Upper lobe of left lung (tissue), 6 donors: ENCODE measurements at regions not wholly inside any gene's neighbourhood (a gene's known extent, or its start where the extent isn't known, plus 50 kb on each side); places are given as distances from the start of the nearest gene placed in this dataset.

Source experiments
- ATAC-seq, 2 donors: fragments of 200-7000 bp; cut with Tn5 transposase; one replicate each; pipeline ENCODE4 v1.9.1; 2022; ENCODE audit warnings: mild to moderate bottlenecking in 2 of 2, moderate library complexity in 2 of 2; ENCODE audit not compliant: low FRiP score in 2 of 2
- DNase-seq, 2 donors: peaks; one replicate each; pipeline ENCODE4 v3.0.0-alpha.2; 2019 to 2020
- H3K27ac ChIP-seq, 4 donors: fragments of 200-600 bp; sonication (generic); one replicate each; pipeline ENCODE4 v1.5.1; 2016 to 2019
- H3K27me3 ChIP-seq, 4 donors: fragments of 200-600 bp; sonication (generic); one replicate each; pipeline ENCODE4 v1.5.1; 2017 to 2019
- H3K36me3 ChIP-seq, 4 donors: fragments of 200-600 bp; sonication (generic); one replicate each; pipeline ENCODE4 v1.5.1; 2016 to 2019
- H3K4me1 ChIP-seq, 4 donors: fragments of 200-600 bp; sonication (generic); one replicate each; pipeline ENCODE4 v1.5.1; 2018 to 2019
- H3K4me3 ChIP-seq, 4 donors: fragments of 200-600 bp; sonication (generic); one replicate each; pipeline ENCODE4 v1.5.1; 2017 to 2019; ENCODE audit warnings: mild to moderate bottlenecking in 2 of 4, moderate library complexity in 1 of 4
- H3K9me3 ChIP-seq, 4 donors: fragments of 200-600 bp; sonication (generic); one replicate each; pipeline ENCODE4 v1.5.1; 2018 to 2019
- EP300 ChIP-seq, 4 donors: sonication (generic); formaldehyde crosslinking; IDR thresholded peaks; one replicate each; pipeline ENCODE4 v1.5.1; 2017; ENCODE audit warnings: antibody characterized with exemption in 4 of 4, control low read depth in 2 of 4
- POLR2A ChIP-seq, 4 donors: fragments of 450-650 bp; IDR thresholded peaks; one replicate each; pipeline ENCODE4 v1.5.1; 2016 to 2017; ENCODE audit warnings: antibody characterized with exemption in 4 of 4, mild to moderate bottlenecking in 2 of 4
- POLR2AphosphoS5 ChIP-seq, 2 donors: sonication (generic); formaldehyde crosslinking; IDR thresholded peaks; one replicate each; pipeline ENCODE4 v1.5.1; 2017; ENCODE audit warnings: antibody characterized with exemption in 2 of 2
- WGBS, 2 donors: methylation state at CpG; one replicate each; pipeline ENCODE4 v1.1.5; 2017 to 2018; 5-methylcytosine and 5-hydroxymethylcytosine counted together
- TF ChIP-seq, protein P1 (sequence below), 6 experiments: fragments of 450-650 bp in 4 of 6; fragments of 200-600 bp in 2 of 6; sonication (generic) in 2 of 6; IDR thresholded peaks; one replicate each; pipeline ENCODE4 v1.5.1; 2016 to 2019; ENCODE audit warnings: antibody characterized with exemption in 6 of 6
- donor health status: DM: no; HTN: no; CAD: no; lungs with moderate emphysema.
- donor health status: DM: no; HTN: yes; CAD: no; lungs with severe emphysema.

DNA sequence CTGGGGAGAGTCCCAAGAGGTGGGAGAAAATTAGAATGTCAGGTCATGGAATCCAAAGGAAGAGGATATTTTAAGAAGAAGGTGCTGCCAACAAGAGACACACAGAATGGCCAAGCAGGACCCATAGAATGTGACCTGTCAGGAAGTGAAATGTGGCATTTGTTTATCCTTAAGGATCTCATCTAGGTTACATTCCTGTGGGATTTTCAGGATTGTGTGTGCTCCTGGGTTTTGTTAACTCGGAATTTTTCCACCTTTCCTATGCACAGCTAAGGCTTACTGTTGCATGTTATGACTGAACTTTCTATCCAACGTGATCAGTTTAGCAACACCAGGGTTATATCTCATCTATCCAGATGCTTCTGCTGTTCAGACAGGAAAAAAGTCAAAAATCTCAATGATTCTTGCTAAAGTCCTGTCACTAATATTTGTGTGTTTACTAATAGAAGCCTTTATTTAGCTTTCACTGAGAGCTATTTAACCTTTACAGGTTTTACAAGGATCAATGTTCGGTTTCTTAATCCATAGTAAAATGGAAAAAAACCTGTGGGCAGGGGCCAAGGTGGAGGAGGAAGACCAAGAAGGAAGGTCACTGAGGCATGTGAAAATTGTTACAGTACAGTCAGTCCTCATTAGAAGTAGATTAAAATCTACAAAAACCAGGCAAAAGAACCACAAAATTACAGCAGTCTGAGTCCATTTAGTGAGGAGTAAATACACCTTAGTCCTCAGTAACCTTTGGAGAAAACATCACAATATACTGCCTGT is 437.8 kb upstream of the NPVF start:
- Histone ChIP-seq H3K4me3 (no peak overlapping the region), H3K27me3 (no peaks in the 10 kb centered on the region), H3K4me1 (peaks cover 0 to 2% (median 0%) of the 10 kb centered on the region in 4 donors), H3K36me3 (no peaks in the 10 kb centered on the region), H3K27ac (no peak overlapping the region), H3K9me3 (no peaks in the 10 kb centered on the region)
- 77 to 83% methylated on average over 3 of the region's 3 CpGs for WGBS, 2 donors
- TF ChIP-seq POLR2A (IDR thresholded peaks at IDR 0.05), result no peak
- no peak for TF ChIP-seq POLR2AphosphoS5 (IDR thresholded peaks at IDR 0.05)
- TF ChIP-seq, protein P1, sequence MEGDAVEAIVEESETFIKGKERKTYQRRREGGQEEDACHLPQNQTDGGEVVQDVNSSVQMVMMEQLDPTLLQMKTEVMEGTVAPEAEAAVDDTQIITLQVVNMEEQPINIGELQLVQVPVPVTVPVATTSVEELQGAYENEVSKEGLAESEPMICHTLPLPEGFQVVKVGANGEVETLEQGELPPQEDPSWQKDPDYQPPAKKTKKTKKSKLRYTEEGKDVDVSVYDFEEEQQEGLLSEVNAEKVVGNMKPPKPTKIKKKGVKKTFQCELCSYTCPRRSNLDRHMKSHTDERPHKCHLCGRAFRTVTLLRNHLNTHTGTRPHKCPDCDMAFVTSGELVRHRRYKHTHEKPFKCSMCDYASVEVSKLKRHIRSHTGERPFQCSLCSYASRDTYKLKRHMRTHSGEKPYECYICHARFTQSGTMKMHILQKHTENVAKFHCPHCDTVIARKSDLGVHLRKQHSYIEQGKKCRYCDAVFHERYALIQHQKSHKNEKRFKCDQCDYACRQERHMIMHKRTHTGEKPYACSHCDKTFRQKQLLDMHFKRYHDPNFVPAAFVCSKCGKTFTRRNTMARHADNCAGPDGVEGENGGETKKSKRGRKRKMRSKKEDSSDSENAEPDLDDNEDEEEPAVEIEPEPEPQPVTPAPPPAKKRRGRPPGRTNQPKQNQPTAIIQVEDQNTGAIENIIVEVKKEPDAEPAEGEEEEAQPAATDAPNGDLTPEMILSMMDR (IDR thresholded peaks at IDR 0.05), result no peak
- TF ChIP-seq EP300 (IDR thresholded peaks at IDR 0.05), result no peak
- ATAC-seq (no peak), DNase-seq (no peak)

DNA sequence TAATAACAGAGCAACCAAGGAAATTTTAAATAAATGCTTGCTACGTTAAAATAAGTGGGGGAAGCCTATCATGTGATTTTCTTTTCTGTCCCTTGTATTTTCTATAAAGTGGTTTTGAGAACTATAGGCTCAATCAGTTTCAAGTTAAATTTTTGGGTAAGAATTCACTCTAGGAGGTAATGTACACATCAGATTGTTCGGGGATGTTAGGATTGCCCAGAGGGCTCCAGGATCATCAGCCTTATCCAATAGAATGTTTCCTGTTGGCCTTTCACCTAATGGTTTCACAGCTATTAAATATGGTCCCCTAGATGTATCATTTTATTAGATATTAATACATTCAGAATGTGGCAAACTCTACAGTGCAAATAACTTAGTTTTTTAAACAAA is 438.4 kb upstream of the NPVF start:
- no peak for DNase-seq
- Histone ChIP-seq H3K27ac (no peak overlapping the region), H3K27me3 (no peaks in the 10 kb centered on the region), H3K4me3 (no peak overlapping the region), H3K36me3 (no peaks in the 10 kb centered on the region), H3K4me1 (peaks cover 0 to 2% (median 0%) of the 10 kb centered on the region in 4 donors), H3K9me3 (no peaks in the 10 kb centered on the region)
- TF ChIP-seq POLR2A (IDR thresholded peaks at IDR 0.05), result no peak
- no peak for TF ChIP-seq POLR2AphosphoS5 (IDR thresholded peaks at IDR 0.05)
- TF ChIP-seq EP300 (IDR thresholded peaks at IDR 0.05), result no peak
- TF ChIP-seq, protein P1 (IDR thresholded peaks at IDR 0.05), result no peak
- 88% methylated on average over 2 of the region's 2 CpGs for WGBS, 2 donors
- no peak for ATAC-seq

DNA sequence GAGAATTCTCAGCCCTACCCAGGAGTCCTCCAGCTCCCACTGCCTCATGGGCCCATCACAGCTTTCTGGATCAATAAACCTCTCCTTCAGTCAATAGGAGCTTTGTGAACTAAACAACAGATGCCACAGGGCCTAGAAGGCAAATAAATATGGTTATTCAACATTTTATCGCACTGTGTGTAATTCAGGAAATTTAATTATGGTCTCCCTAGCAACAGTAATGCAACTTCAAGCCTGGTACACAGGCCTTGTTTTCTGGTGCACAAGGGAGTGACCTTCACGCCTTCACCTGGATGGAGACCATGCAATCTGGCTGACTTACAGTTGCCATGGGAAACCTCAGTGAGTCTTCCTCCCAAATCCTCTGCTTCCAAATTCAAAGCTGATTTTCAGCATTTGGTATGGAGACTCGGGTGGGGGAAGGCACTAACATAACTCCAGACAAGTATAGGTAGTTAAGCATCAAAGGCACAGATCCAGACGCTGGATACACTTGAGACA is 441.0 kb upstream of the NPVF start:
- no peaks in the 10 kb centered on the region for H3K27me3 ChIP-seq
- H3K4me3 ChIP-seq, result no peak overlapping the region
- peak overlapping the region in 1 of 4 donors; percentile 40 for H3K27ac ChIP-seq
- DNase-seq, result no peak
- no peaks in the 10 kb centered on the region for H3K36me3 ChIP-seq
- WGBS, 2 donors, result 79 to 85% methylated on average over 4 of the region's 4 CpGs
- no peaks in the 10 kb centered on the region for H3K9me3 ChIP-seq
- H3K4me1 ChIP-seq, result peaks cover 0 to 2% (median 0%) of the 10 kb centered on the region in 4 donors
- no peak for ATAC-seq
- TF ChIP-seq, protein P1 (IDR thresholded peaks at IDR 0.05), result no peak
- TF ChIP-seq POLR2A (IDR thresholded peaks at IDR 0.05), result no peak
- no peak for TF ChIP-seq EP300 (IDR thresholded peaks at IDR 0.05)
- TF ChIP-seq POLR2AphosphoS5 (IDR thresholded peaks at IDR 0.05), result no peak

DNA sequence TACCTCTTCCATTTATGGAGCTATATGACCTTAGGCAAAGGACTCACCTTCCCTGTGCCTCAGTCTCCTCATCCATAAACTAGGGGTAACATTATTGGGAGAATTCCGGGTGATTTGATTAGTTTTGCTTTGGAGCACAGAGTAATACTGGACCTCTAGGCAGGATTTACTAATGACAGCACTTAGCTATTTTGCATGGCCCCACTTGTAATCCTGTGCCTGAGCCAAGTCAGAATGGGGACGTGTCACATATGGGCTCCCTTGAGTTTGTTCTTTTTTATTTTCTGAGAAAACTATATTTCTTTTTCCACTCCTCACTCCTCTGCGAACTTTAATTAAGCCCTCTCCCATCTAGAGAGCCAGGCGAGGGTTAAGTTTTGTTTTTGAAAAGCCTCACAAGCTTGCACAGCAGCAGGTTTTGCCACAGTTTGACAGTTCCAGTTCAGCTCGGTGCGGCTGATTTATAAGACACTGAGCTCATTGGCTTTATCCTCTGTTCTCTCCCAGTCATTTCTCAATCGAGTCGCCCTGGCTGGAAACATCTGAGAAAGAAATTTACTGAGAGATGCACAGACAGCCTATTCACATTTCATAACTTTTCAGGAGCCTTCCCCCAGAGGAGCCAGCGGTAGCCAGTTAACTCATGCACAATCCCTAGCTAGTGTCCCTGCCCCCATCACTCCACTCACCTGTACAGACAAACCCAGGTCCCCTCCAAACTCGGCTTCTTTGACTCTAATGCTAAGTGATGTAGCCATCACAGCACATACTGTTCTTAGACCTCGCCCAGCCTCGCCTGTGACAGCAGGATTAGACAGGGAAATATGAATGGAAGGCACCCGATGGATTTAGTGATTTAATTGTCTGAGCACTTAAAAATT is 441.9 kb upstream of the NPVF start:
- no peaks in the 10 kb centered on the region for H3K36me3 ChIP-seq
- H3K4me3 ChIP-seq, result no peak overlapping the region
- H3K9me3 ChIP-seq, result no peaks in the 10 kb centered on the region
- H3K27me3 ChIP-seq, result no peaks in the 10 kb centered on the region
- TF ChIP-seq, protein P1 (IDR thresholded peaks at IDR 0.05), result no peak
- TF ChIP-seq EP300 (IDR thresholded peaks at IDR 0.05), result peak in 2 of 4 donors; percentile 19 to 61
- no peak for TF ChIP-seq POLR2A (IDR thresholded peaks at IDR 0.05)
- DNase-seq (no peak), ATAC-seq (peak; percentile 26 to 82)
- peak overlapping the region; percentile 40 to 65 (median 58) for H3K27ac ChIP-seq
- WGBS, 2 donors, result 37 to 43% methylated on average over 13 of the region's 13 CpGs
- peaks cover 0 to 2% (median 0%) of the 10 kb centered on the region in 4 donors for H3K4me1 ChIP-seq
